ENCODE measurements at regions not wholly inside any gene's neighbourhood (a gene's known extent, or its start where the extent isn't known, plus 50 kb on each side); places are given as distances from the start of the nearest gene placed in this dataset.

DNA sequence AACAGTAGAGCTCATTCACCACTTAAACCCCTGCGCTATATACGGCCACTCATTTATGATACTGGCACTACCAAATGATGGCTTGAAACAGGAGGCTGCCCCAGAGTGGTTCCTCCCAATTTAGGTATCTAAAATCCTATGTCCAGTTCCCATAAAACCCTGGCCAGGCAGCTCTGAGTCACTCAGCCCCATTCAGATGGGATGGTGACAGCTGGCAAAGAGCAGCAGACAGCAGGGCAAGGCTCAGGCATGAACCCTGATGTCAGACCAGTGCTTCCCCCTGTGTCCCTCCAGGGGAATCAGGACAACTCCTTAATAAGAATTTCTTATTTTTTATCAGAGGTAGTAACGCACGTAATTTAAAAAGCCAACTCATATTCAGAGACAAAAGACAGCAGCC, 77.2 kb upstream of the RNU6-1 start:
- Histone ChIP-seq H3K4me3 (ENCODE audit: low read length in 3 of 3) (no peak overlapping the region), H3K9ac (ENCODE audit: low read length in 3 of 3) (no peak overlapping the region), H3K27me3 (ENCODE audit: control insufficient read depth, insufficient read depth, low read length) (no peaks in the 10 kb centered on the region), H3K27ac (ENCODE audit: low read depth in 2 of 2, low read length in 2 of 2) (no peak overlapping the region), H3K4me1 (ENCODE audit: control insufficient read depth in 2 of 3, insufficient read depth in 2 of 3, low read depth in 1 of 3, low read length in 3 of 3) (peaks cover 3 to 6% (median 5%) of the 10 kb centered on the region in 3 donors), H3K9me3 (ENCODE audit: control insufficient read depth in 2 of 3, insufficient read depth in 1 of 3, low read length in 3 of 3) (peaks cover 0 to 2% (median 0%) of the 10 kb centered on the region in 3 donors), H3K36me3 (ENCODE audit: control insufficient read depth in 2 of 3, insufficient read depth in 3 of 3, low read length in 3 of 3) (no peaks in the 10 kb centered on the region)
- intact Hi-C loops (cut with DNase I), result no loop called here
- TF ChIP-seq, protein P1, sequence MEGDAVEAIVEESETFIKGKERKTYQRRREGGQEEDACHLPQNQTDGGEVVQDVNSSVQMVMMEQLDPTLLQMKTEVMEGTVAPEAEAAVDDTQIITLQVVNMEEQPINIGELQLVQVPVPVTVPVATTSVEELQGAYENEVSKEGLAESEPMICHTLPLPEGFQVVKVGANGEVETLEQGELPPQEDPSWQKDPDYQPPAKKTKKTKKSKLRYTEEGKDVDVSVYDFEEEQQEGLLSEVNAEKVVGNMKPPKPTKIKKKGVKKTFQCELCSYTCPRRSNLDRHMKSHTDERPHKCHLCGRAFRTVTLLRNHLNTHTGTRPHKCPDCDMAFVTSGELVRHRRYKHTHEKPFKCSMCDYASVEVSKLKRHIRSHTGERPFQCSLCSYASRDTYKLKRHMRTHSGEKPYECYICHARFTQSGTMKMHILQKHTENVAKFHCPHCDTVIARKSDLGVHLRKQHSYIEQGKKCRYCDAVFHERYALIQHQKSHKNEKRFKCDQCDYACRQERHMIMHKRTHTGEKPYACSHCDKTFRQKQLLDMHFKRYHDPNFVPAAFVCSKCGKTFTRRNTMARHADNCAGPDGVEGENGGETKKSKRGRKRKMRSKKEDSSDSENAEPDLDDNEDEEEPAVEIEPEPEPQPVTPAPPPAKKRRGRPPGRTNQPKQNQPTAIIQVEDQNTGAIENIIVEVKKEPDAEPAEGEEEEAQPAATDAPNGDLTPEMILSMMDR (IDR thresholded peaks at IDR 0.05; ENCODE audit: borderline replicate concordance, extremely low read depth, insufficient read depth), result no peak
- FAIRE-seq, result no peak
- no peak for DNase-seq

DNA sequence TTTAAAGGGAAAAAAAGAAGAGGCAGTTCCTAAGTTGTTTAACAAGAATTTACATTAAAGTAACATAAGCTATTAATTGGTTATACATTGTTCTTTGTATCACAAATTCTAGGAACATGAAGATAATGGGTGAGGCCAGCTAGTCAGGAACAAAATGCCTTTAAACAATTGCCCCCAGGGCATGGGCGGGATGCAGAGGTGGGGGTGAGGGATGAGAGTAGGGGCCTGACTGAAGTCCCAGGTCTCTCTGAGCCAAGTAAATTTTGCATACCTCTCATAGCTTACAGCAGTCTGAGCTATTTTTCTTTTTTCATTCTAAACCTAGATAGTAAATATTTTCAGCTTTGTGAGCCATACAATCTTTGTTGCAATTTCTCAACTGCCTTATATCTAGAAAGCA, 77.8 kb upstream of the RNU6-1 start:
- Histone ChIP-seq H3K36me3 (ENCODE audit: control insufficient read depth in 2 of 3, insufficient read depth in 3 of 3, low read length in 3 of 3) (no peaks in the 10 kb centered on the region), H3K4me1 (ENCODE audit: control insufficient read depth in 2 of 3, insufficient read depth in 2 of 3, low read depth in 1 of 3, low read length in 3 of 3) (peaks cover 3 to 6% (median 5%) of the 10 kb centered on the region in 3 donors), H3K4me3 (ENCODE audit: low read length in 3 of 3) (no peak overlapping the region), H3K9me3 (ENCODE audit: control insufficient read depth in 2 of 3, insufficient read depth in 1 of 3, low read length in 3 of 3) (peaks cover 0 to 2% (median 0%) of the 10 kb centered on the region in 3 donors), H3K9ac (ENCODE audit: low read length in 3 of 3) (no peak overlapping the region), H3K27me3 (ENCODE audit: control insufficient read depth, insufficient read depth, low read length) (no peaks in the 10 kb centered on the region), H3K27ac (ENCODE audit: low read depth in 2 of 2, low read length in 2 of 2) (no peak overlapping the region)
- DNase-seq (no peak), FAIRE-seq (no peak)
- intact Hi-C loops (cut with DNase I), result no loop called here
- TF ChIP-seq, protein P1 (IDR thresholded peaks at IDR 0.05; ENCODE audit: borderline replicate concordance, extremely low read depth, insufficient read depth), result no peak

DNA sequence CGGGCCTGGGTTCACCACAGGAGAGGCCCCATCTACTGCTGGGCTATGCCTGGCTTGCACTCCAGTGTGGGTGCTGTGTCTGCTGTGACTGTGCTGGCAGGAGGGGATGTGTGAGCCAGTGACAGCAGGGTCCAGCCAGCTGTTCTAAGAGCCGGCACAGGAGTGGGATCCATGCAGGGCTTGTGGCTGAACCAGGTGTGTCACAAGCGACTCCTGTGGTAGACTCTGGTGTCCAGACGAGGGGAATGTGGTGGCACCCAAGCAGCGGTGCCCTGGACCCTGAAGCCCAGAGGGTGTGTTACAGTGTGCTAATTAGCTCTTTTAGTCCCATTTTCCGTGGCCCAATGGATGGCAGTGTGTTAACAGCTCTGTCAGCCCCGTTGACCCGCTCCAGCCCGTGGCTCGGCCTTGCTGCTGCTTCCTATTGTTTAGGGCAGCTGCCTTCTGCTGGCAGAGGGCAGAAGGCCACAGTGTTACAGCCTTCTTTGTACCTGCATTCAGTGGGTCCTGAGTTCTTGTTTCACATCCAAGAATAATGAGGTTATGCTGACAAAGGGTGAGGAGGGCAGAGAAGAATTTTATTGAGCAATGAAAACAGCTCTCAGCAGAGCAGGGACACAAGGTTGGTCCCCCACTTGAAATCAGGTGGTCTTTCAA, 78.5 kb upstream of the RNU6-1 start:
- H3K9me3 ChIP-seq (ENCODE audit: control insufficient read depth in 2 of 3, insufficient read depth in 1 of 3, low read length in 3 of 3), result peaks cover 0 to 2% (median 0%) of the 10 kb centered on the region in 3 donors
- FAIRE-seq (no peak), DNase-seq (no peak)
- no peaks in the 10 kb centered on the region for H3K27me3 ChIP-seq (ENCODE audit: control insufficient read depth, insufficient read depth, low read length)
- TF ChIP-seq, protein P1 (IDR thresholded peaks at IDR 0.05; ENCODE audit: borderline replicate concordance, extremely low read depth, insufficient read depth), result no peak
- H3K4me1 ChIP-seq (ENCODE audit: control insufficient read depth in 2 of 3, insufficient read depth in 2 of 3, low read depth in 1 of 3, low read length in 3 of 3), result peaks cover 3 to 6% (median 5%) of the 10 kb centered on the region in 3 donors
- no peak overlapping the region for H3K27ac ChIP-seq (ENCODE audit: low read depth in 2 of 2, low read length in 2 of 2)
- no peak overlapping the region for H3K4me3 ChIP-seq (ENCODE audit: low read length in 3 of 3)
- intact Hi-C loops (cut with DNase I), result no loop called here
- H3K36me3 ChIP-seq (ENCODE audit: control insufficient read depth in 2 of 3, insufficient read depth in 3 of 3, low read length in 3 of 3), result no peaks in the 10 kb centered on the region
- no peak overlapping the region for H3K9ac ChIP-seq (ENCODE audit: low read length in 3 of 3)
